ENCODE measurements at regions not wholly inside any gene's neighbourhood (a gene's known extent, or its start where the extent isn't known, plus 50 kb on each side); places are given as distances from the start of the nearest gene placed in this dataset.

- Histone ChIP-seq H3K4me3 (ENCODE audit: low read length) (no peak overlapping the region), H3K36me3 (ENCODE audit: low read depth, low read length) (no peaks in the 10 kb centered on the region), H3K79me2 (ENCODE audit: low read length) (no peaks in the 10 kb centered on the region), H3K4me2 (ENCODE audit: low read length) (no peak overlapping the region), H3F3A (ENCODE audit: low read length, unreplicated experiment) (no peaks in the 10 kb centered on the region), H3K9ac (ENCODE audit: low read length) (no peak overlapping the region), H3K27ac (ENCODE audit: low read length) (no peak overlapping the region), H3K9me2 (replicated peaks; ENCODE audit: low read length) (no peaks in the 10 kb centered on the region), H3K4me1 (ENCODE audit: insufficient read depth, low read length) (no peaks in the 10 kb centered on the region), H2AFZ (ENCODE audit: low read length) (no peak overlapping the region), H3K27me3 (ENCODE audit: low read length) (no peaks in the 10 kb centered on the region), H3K9me3 (ENCODE audit: low read length) (no peaks in the 10 kb centered on the region), H4K20me1 (ENCODE audit: low read length) (no peaks in the 10 kb centered on the region)
- no peak for DNase-seq
- ChIA-PET POLR2A (ENCODE audit: unreplicated experiment) (no interaction called here), CTCF (no interaction called here)
- ATAC-seq, result no peak
- TF ChIP-seq EZH2 (IDR thresholded peaks at IDR 0.05; ENCODE audit: low read length, unreplicated experiment) (no peak), CTCF (conservative IDR thresholded peaks at IDR 0.05; ENCODE audit: low read depth, low read length) (no peak), EZH2phosphoT487 (IDR thresholded peaks at IDR 0.05; ENCODE audit: borderline replicate concordance, low read length) (no peak)
- BruUV-seq (replicated peaks), result no TSS peak
- intact Hi-C loops (cut with micrococcal nuclease), result no loop called here
Measured at GRCh38 chrX:144716187-144716586, 531.1 kb upstream of the SPANXN1 start.

GRCh38 chrX:144717682-144718081, 529.6 kb upstream of the SPANXN1 start:
- ChIA-PET CTCF (no interaction called here), POLR2A (ENCODE audit: unreplicated experiment) (no interaction called here)
- no peaks in the 10 kb centered on the region for H3K27me3 ChIP-seq (ENCODE audit: low read length)
- H3K9me2 ChIP-seq (replicated peaks; ENCODE audit: low read length), result no peaks in the 10 kb centered on the region
- intact Hi-C loops (cut with micrococcal nuclease), result no loop called here
- H3K4me3 ChIP-seq (ENCODE audit: low read length), result no peak overlapping the region
- H3K9me3 ChIP-seq (ENCODE audit: low read length), result no peaks in the 10 kb centered on the region
- DNase-seq (no peak), ATAC-seq (no peak)
- H3K9ac ChIP-seq (ENCODE audit: low read length), result no peak overlapping the region
- no peaks in the 10 kb centered on the region for H3K4me1 ChIP-seq (ENCODE audit: insufficient read depth, low read length)
- no peaks in the 10 kb centered on the region for H3K79me2 ChIP-seq (ENCODE audit: low read length)
- no TSS peak for BruUV-seq (replicated peaks)
- no peaks in the 10 kb centered on the region for H4K20me1 ChIP-seq (ENCODE audit: low read length)
- H3K36me3 ChIP-seq (ENCODE audit: low read depth, low read length), result no peaks in the 10 kb centered on the region
- no peaks in the 10 kb centered on the region for H3F3A ChIP-seq (ENCODE audit: low read length, unreplicated experiment)
- no peak overlapping the region for H3K27ac ChIP-seq (ENCODE audit: low read length)
- no peak overlapping the region for H2AFZ ChIP-seq (ENCODE audit: low read length)
- no peak overlapping the region for H3K4me2 ChIP-seq (ENCODE audit: low read length)
- TF ChIP-seq EZH2phosphoT487 (IDR thresholded peaks at IDR 0.05; ENCODE audit: borderline replicate concordance, low read length) (no peak), EZH2 (IDR thresholded peaks at IDR 0.05; ENCODE audit: low read length, unreplicated experiment) (no peak), CTCF (conservative IDR thresholded peaks at IDR 0.05; ENCODE audit: low read depth, low read length) (no peak)

- Histone ChIP-seq H3K4me3 (ENCODE audit: low read length) (no peak overlapping the region), H3K4me2 (ENCODE audit: low read length) (no peak overlapping the region), H3K9ac (ENCODE audit: low read length) (no peak overlapping the region), H3K9me3 (ENCODE audit: low read length) (no peaks in the 10 kb centered on the region), H3F3A (ENCODE audit: low read length, unreplicated experiment) (no peaks in the 10 kb centered on the region), H3K4me1 (ENCODE audit: insufficient read depth, low read length) (no peaks in the 10 kb centered on the region), H3K9me2 (replicated peaks; ENCODE audit: low read length) (no peaks in the 10 kb centered on the region), H3K27me3 (ENCODE audit: low read length) (no peaks in the 10 kb centered on the region), H3K27ac (ENCODE audit: low read length) (no peak overlapping the region), H3K36me3 (ENCODE audit: low read depth, low read length) (no peaks in the 10 kb centered on the region), H2AFZ (ENCODE audit: low read length) (no peak overlapping the region), H3K79me2 (ENCODE audit: low read length) (no peaks in the 10 kb centered on the region), H4K20me1 (ENCODE audit: low read length) (no peaks in the 10 kb centered on the region)
- CTCF ChIA-PET, result no interaction called here
- no peak for TF ChIP-seq EZH2 (IDR thresholded peaks at IDR 0.05; ENCODE audit: low read length, unreplicated experiment)
- peak; percentile 38 for TF ChIP-seq CTCF (conservative IDR thresholded peaks at IDR 0.05; ENCODE audit: low read depth, low read length)
- DNase-seq (no peak), ATAC-seq (no peak)
- intact Hi-C loops (cut with micrococcal nuclease), result no loop called here
- POLR2A ChIA-PET (ENCODE audit: unreplicated experiment), result no interaction called here
- no TSS peak for BruUV-seq (replicated peaks)
Measured at GRCh38 chrX:144722307-144722706, 525.0 kb upstream of the SPANXN1 start.

All from PC-3 (cell line).